ENCODE measurements at regions not wholly inside any gene's neighbourhood (a gene's known extent, or its start where the extent isn't known, plus 50 kb on each side); places are given as distances from the start of the nearest gene placed in this dataset.

DNA sequence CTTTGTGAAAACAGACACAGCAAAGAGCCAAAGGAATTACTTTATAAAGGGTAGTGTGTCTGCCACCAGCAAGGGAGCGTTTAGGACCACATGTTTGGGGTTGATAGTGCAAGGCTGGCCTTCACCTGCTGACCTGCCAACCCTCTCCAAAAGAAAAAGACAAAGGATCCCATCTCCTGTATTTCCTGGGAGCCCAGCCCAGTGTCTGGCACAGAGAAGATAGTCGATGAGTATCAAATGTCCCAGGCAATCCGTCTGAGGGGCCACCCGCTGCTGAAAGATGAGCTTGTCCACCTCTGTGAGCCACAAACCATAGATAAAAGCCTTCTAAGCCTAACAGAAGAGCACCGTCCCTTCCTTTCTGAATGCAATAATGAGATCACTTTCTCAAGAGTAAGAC lies 154.8 kb upstream of the CTNNB1 start:
- Histone ChIP-seq H3K27ac (no peak overlapping the region), H3K4me1 (no peaks in the 10 kb centered on the region), H3K36me3 (no peaks in the 10 kb centered on the region), H3K9me3 (no peaks in the 10 kb centered on the region), H3K4me3 (no peak overlapping the region), H3K27me3 (no peaks in the 10 kb centered on the region)
- no peak for DNase-seq
- no peak for TF ChIP-seq POLR2A (IDR thresholded peaks at IDR 0.05)
- TF ChIP-seq CTCF (IDR thresholded peaks at IDR 0.05), result no peak

DNA sequence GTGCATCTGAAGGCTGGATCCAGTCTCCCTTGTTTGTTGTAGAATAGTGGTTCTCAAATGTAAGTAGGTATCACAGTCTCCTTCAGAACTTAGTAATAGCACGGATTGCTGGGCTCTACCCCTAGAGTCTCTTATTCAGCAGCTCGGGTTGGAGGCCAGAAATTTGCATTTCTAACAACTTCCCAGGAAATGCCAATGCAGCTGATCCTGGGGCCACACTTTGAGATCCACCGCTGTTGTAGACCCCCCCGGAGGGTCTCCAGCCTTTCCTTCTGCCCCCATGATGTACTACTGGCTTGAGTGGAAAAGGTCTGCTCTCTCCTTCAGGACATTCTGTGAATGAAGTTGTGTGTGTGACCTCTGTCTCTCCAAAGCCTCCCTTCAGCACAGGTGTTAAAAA lies 153.8 kb upstream of the CTNNB1 start:
- Histone ChIP-seq H3K36me3 (no peaks in the 10 kb centered on the region), H3K9me3 (no peaks in the 10 kb centered on the region), H3K4me3 (no peak overlapping the region), H3K27me3 (no peaks in the 10 kb centered on the region), H3K4me1 (no peaks in the 10 kb centered on the region), H3K27ac (no peak overlapping the region)
- DNase-seq, result no peak
- TF ChIP-seq CTCF (IDR thresholded peaks at IDR 0.05), result no peak
- TF ChIP-seq POLR2A (IDR thresholded peaks at IDR 0.05), result no peak

DNA sequence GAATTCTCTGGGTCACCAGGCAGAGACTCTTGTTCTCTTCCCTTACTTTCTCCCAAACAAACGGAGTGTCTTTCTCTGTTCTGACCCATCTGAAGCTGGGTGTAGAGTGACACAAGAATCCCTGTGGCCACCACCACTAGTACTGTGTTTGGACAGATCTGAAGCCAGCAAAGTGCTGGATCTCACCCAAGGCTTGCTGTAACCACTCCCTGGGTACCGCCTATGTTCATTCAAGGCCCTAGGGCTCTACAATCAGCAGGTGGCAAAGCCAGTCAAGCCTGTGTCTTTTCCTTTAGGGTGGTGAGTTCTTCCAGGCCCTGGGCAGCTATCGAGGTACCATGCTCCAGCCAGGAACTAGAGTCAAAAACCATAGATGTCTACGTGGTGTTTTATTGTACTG lies 149.2 kb upstream of the CTNNB1 start:
- no peak overlapping the region for H3K4me3 ChIP-seq
- no peak for DNase-seq
- no peaks in the 10 kb centered on the region for H3K4me1 ChIP-seq
- no peaks in the 10 kb centered on the region for H3K9me3 ChIP-seq
- H3K27ac ChIP-seq, result no peak overlapping the region
- H3K27me3 ChIP-seq, result no peaks in the 10 kb centered on the region
- no peaks in the 10 kb centered on the region for H3K36me3 ChIP-seq
- no peak for TF ChIP-seq CTCF (IDR thresholded peaks at IDR 0.05)
- no peak for TF ChIP-seq POLR2A (IDR thresholded peaks at IDR 0.05)

DNA sequence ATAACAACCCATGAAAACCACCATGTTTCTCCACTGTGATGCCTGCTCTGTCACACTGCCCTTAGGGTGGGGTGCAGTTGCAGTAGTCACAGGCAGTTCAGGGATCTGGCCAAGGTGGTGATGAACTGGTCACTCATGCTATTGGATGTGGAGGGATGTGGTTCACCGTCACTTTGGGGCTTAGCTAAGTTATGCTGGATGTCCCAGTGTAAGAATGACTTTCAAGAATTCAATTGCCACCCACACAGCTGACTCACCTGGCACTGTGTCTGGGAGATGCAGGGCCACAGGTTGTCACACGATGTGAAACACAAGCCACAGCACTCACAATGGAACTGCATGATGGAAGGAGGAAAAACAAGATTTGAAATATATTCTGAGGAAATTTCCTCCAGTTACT lies 146.1 kb upstream of the CTNNB1 start:
- Histone ChIP-seq H3K27ac (no peak overlapping the region), H3K36me3 (no peaks in the 10 kb centered on the region), H3K27me3 (no peaks in the 10 kb centered on the region), H3K4me3 (no peak overlapping the region), H3K9me3 (no peaks in the 10 kb centered on the region), H3K4me1 (no peaks in the 10 kb centered on the region)
- TF ChIP-seq POLR2A (IDR thresholded peaks at IDR 0.05), result no peak
- no peak for TF ChIP-seq CTCF (IDR thresholded peaks at IDR 0.05)
- DNase-seq, result no peak

- Histone ChIP-seq H3K4me1 (no peaks in the 10 kb centered on the region), H3K9me3 (no peaks in the 10 kb centered on the region), H3K27ac (no peak overlapping the region), H3K36me3 (no peaks in the 10 kb centered on the region), H3K4me3 (no peak overlapping the region), H3K27me3 (no peaks in the 10 kb centered on the region)
- TF ChIP-seq CTCF (IDR thresholded peaks at IDR 0.05) (no peak), POLR2A (IDR thresholded peaks at IDR 0.05) (no peak)
- DNase-seq, result no peak
Observed at GRCh38 chr3:41060106-41060505, 139.2 kb upstream of the CTNNB1 start.

DNA sequence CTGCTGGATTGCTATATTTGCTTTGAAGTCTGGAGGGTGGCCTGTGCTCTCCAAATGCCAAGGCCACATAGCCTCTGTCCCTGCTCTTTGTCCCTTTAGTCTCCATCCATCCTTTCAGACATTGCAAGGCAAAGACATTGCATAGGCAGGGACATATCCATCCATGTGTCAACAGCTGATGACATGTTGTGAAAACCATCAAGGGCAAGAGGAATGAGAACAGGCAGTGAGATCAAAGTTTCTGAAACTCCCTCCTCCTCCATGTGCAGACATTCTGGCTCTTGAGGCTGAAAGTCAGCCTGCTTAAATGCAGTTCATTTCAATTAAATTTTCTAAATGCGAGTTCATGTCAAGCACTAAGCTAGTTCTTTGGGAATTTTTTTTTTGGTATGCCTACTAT lies 135.2 kb upstream of the CTNNB1 start:
- Histone ChIP-seq H3K9me3 (no peaks in the 10 kb centered on the region), H3K27me3 (no peaks in the 10 kb centered on the region), H3K27ac (no peak overlapping the region), H3K36me3 (no peaks in the 10 kb centered on the region), H3K4me3 (no peak overlapping the region), H3K4me1 (no peaks in the 10 kb centered on the region)
- DNase-seq, result no peak
- no peak for TF ChIP-seq CTCF (IDR thresholded peaks at IDR 0.05)
- TF ChIP-seq POLR2A (IDR thresholded peaks at IDR 0.05), result no peak
